HL-60/S4 (cell line): ENCODE measurements at regions not wholly inside any gene's neighbourhood (a gene's known extent, or its start where the extent isn't known, plus 50 kb on each side); places are given as distances from the start of the nearest gene placed in this dataset.

Source experiments
- in situ Hi-C: fragments of 300-500 bp; cut with MboI; formaldehyde crosslinking; loops from 2 replicates; pipeline ENCODE4 v1.14.3; 2022; ENCODE audit warnings: low sequenced_read_pairs

DNA sequence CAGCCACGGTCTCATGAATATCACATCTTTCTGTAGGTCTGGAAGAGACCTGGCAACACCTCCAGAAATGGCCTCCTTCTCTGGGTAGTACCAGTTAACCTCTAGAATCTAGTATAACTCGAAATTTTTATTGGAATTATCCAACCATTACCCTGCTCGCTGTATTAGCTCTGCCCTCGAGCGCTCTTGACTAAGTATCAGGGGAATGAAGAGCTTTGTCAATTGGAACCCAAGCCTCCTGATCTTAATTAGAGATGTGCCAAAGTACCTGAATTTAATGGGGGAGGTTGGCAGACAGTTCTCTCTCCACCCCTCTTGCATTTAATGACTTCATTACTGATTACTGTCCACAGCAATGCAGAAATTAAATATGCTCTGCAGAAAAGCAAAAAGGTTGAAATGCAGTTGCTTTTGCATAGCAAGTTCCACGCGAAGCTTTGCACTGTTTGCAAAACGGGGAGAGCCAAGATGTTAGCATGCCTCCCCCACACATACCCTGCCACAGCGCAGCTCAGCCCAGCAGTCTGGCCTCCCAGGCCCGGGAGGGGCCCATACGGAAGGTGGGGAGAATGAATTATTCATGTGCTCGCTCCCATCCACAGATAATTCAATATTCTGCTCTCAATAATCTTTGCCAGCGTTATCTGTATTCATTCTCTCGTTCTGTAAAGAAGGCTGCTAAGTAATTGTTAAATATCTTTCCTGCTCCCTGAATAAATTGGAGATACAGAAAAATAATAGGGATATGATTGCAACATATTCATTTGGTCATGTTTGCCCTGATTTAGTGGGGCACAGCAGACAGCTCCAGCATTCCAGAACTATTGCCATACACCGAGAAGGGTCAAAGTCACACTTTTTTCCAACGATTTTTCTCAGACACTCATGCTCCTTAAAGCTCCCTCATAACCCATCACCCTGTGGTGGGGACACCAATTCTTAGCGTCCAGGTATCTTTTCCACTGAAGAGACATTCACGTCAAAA is 305.8 kb downstream of the CDH26 start:
- in situ Hi-C loops, result no loop called here

DNA sequence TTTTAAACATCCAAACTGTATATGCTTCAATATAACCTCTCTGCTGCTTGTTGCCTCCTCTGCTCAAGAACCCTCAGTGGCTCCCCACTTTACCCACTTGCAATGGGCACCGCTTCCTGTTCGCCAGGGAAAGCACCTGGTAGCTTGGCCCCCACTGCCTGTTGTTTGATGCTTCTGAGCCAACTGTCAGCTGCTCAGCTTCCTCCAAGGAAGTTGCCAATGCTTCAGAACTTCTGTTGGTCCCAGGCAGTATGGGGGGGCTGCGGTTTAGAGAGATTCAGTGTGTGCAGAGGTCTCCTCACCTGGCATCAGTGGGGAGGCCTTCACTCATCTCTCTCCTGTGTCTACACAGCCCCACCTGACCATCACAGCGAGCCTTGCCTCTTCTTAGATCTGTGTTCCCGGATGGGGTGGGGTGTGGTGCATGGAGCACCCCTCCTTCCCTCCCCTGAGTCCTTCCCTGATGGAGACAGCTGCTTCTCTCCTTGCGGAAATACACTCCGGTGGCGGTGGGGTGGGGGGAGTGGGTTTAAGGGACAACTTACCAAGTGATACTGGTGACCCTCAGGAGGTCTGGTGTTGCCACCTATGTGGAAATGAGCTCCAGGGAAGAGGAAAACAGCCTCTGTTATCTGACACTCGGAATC is 308.1 kb downstream of the CDH26 start:
- in situ Hi-C loops, result no loop called here

DNA sequence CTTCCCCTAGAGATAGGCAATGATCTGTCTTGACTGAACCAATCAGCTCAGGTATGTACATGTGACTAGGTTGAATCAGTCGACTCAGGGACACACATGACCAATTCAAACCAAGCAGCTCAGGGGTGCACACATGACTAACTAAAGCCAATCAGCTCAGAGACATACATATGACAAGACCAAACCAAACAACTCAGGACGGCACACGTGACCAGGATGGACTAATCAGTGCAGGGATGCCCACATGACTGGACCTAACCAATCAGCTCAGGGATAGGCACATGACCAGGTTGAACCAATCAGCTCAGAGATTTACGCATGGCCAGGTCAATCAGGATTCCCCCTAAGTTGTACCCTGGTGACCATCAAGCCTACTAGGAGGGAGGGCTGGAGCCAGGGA is 310.3 kb downstream of the CDH26 start:
- in situ Hi-C loops, result no loop called here

DNA sequence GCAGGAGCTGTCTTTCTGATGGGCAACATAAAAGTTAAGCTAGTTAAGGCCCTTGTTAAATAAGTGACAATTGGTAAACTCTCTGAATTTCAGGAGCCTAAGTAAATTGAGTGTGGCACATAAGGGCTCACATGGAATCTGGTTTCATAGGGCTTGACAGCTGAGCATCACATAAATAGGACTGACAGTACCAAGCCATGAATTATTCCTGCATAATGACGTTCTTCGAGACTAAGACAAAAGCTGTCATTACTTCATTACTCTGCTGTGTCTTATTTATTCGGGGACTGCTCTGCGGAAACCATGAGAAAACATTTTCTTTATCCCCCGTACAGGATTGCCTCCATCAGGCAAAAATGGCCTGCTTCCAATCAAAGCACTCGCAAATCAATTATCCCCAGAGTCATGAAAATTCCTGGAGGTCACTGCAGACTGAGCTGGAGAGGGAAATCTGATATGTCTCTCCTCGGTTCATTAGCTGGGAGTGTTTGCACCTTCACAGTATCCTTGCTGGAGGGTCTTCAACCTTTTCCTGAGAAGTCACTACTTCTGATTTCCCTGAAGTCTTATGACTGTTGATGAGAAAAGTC is 311.4 kb downstream of the CDH26 start:
- in situ Hi-C loops, result no loop called here

DNA sequence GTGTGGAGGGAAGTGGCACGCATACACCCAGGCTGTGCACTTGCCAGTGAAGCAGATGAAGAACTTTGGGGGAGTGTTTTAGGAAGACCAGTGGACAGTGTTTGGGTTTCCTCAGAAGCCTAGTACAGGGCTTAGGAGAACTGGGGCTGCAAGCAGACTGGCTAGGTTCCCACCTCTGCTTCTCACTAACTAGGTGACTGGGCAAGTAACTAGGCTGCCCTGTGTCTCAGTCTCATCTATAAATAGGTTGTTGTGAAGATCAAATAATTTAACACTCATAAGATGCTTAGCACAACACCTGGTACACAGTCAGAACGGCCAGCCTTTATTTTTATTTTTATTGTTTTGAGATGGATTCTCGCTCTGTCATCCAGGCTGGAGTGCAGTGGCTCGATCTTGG is 312.1 kb downstream of the CDH26 start:
- in situ Hi-C loops, result no loop called here

DNA sequence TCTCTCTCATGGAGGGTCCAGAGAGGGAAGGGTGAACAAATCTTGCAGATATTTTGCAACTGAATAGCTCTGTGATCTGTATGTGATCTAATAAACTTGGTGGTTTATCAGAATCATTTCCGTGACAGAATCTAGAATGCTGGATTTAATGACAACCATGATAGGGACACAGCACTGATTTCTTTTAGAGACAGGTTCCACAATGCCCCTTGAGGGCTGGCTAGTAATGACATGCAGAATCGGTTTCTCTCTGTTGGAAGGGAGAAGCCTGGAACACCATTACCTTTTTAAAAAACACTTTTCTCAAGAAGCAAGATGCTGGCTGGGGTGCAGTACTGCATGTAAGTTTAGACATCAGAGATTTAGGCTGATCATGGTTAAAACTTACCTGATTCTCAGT is 313.4 kb downstream of the CDH26 start:
- in situ Hi-C loops, result no loop called here

DNA sequence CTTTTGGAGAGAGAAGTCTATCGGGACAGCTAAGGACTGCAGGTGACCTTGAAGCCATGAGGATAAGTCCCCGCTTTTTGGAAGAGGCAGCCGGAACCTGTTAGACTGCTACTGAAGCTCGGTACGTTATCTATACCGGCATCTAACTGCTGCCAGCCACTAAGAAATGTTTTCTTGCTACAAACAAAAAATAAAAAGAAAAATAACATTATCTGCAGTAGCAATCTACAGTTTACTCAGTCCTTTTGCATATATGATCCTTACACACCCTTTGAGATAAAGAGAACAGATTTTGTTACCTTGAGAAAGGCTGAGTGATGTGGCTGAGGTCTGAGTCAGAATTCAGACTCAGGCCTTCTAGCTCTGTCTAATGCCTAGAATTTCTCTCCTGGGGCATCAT is 314.6 kb downstream of the CDH26 start:
- in situ Hi-C loops, result no loop called here

DNA sequence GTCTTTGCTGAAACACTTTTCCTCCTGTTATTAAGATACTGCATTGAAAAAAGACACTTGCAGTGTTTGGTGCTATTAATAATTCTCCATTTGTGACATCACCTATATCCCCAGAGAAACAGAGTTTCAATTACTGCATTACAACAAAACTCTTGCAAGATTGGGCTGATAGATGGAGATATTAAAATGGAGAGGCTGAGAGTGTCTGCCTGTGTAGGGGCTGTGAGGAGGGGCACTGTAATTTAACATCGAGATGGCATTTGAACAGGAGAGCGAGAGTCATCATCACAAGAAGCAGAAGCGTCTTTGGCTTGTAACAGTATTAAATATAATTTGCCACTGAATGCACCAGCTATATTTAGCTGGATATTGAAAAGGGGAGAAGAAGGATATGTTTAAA is 316.5 kb downstream of the CDH26 start:
- in situ Hi-C loops, result no loop called here

DNA sequence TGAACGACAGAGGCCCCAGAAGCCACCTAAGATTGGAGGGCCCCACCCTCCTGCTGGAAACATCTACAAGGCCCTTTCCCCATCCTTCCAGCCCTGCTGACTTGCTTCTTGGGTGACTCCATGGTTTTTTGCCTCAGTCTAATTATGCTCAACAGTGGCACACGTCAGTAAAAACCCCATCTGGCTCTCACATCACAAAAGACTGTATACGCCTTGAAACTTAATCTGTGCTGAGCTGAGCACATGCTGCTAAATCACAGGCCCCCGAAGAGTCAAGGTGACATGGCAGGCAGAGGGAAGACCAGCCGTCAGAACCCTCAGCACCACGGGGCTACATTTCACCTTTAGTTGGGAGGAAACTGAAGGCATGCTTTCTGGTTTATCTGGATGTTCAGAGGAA is 323.1 kb downstream of the CDH26 start:
- in situ Hi-C loops, result no loop called here

DNA sequence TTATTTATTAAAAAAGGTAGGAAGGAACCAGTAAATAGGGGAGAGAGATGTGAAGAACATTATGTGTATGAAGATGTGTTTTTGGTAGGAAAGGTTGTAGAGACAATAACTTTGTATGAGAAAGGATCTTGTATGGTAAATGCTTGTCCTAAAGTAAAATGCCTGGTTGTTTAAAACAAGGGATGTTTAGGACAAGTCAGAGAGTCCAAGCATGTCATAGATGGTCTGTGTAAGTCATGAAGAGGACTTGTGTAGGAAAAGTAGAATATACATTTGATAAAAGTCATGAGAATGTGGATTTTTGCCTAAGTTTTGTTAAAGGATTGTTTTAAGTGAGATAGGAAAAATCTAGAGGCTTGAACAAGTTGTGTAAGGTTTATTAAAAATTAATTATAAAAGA is 325.1 kb downstream of the CDH26 start:
- in situ Hi-C loops, result no loop called here

DNA sequence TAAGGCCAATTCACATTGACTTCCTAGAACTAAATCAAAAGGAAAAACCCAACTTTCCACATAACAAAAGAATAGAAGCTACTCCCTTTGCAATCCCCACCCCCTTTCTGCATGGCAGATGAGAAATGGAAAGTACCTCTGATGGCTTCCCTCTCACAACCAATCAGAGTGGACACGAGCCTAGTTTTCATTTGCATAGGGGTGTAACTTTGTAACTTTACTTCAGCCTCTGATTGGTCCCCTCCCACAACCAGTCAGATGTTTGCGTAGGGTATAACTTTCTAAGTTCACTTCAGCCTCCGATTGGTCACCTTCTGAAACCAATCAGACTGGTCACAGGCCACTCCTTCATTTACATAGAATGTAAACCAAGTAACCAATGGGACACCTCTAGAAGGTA is 328.5 kb downstream of the CDH26 start:
- in situ Hi-C loops, result no loop called here

DNA sequence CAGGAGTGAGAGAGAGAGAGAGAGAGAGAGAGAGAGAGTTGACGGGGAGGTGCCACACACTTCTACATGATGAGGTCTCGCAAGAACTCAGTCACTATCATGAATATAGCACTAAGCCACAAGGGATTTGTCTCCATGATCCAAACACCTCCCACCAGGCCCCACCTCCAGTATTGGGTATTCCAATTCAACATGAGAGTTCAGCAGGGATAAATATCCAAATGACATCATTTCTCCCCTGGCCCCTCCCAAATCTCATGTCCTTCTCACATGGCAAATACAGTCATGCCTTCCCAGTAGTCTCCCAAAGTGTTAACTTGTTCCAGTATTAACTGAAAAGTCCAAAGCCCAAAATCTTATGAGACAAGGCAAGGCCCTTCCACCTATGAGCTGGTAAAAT is 330.7 kb downstream of the CDH26 start:
- in situ Hi-C loops, result no loop called here

DNA sequence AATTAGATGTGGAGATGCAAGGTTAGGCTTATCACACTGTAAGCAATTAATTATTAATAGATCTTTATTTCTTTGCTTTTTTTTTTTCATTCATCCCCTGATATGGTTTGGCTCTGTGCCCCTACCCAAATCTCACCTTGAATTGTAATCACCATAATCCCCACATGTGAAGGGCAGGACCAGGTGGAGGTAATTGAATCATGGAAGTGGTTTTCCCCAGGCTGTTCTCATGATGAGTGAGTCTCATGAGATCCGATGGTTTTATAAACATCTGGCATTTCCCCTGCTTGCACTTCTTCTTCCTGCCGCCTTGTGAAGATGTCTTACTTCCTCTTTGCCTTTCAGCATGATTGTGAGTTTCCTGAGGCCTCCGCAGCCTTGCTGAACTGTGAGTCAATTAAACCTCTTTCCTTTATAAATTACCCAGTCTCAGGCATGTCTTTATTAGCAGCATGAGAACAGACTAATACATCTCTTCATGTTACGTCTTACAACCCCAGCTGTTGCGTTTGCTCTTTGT is 333.8 kb downstream of the CDH26 start:
- in situ Hi-C loops, result no loop called here

DNA sequence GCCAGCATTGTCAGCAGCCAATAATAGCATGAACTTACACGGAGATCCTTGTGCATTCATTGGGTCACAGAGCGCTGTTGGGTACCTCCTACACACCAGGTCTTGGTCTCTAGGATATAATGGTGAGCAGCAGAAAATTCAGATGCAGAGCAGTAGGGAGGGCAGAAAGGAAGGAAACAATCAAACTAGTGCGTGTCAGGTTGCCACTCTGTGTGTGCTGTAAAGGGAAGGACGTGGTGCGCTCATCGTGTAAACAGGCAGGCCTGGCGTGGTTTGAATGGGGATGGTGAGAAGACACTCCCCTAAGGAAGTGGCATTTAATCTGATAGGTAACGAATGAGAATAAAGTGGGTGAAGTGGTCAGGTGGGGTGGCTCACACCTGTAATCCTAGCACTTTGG is 336.4 kb downstream of the CDH26 start:
- in situ Hi-C loops, result no loop called here

DNA sequence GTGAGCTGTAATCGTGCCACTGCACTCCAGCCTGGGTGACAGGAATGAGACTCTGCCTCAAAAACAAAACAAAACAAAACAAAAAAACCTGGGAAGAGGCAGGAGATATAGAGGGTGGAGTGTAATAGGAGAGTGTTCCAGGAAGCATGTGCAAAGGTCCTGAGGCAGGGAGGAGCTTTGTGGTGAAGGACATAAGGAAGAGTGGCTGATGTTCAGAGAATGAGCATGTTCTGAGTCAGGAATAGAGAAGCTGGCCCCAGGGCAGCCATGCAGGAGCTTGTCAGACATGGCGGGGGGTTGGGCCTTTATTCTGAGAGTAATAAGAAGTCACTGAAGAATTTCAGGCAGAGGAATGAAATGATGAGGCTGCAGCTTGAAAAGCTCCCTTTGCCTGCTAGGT is 337.0 kb downstream of the CDH26 start:
- in situ Hi-C loops, result no loop called here

DNA sequence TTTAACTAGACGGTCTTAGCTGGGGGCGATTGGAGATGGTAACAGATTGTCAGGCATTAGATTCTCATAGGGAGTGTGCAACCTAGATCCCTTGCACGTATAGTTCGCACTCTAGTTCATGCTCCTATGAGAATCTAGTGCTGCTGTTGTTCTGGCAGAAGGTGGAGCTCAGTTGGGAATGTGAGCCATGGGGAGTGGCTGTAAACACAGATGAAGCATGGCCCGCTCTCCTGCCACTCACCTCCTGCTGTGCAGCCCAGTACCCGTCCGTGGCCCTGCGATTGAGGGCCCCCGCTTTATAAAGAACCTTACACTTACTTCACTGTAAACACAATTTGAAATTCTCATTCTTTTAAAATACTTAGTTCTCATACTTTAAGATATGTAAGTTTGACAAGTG is 339.4 kb downstream of the CDH26 start:
- in situ Hi-C loops, result no loop called here

DNA sequence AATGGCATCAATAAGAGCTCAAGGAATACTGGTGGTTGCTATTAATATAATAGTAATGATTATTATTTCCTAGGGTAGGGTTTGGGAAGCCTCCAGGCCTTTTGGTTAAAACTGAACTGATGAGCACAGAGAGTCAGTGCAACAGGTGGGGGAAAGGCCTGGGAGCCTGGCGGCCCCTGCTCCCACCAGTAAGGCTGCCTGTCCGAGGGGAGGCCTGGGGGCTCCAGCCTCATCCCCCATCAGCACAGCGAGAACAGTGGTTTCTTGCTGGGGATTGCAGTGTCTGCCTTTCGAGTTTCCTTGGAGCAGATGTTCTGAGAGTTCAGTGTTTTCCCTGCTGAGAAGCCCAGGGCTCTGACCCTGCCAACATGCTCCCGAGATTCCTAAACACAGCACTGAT is 340.4 kb downstream of the CDH26 start:
- in situ Hi-C loops, result no loop called here

DNA sequence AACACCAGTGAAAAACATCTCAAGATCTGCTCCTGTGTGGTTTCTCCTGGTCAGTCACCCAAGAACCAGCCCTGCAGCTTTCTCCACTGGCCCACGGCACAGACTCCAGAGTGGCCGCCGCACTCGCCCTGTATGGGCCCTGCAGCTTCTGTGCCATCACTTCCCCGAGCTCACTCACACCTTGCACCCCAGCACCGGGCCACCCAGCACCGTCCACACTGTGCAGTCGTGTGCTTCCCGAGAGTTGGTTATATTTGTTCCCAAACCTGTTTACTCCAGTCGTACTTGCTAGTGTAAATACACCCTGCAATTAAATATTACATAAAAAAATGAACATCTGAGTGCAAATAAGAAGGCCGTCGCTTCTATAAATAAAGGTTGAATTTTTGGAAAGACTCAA is 341.7 kb downstream of the CDH26 start:
- in situ Hi-C loops, result no loop called here

DNA sequence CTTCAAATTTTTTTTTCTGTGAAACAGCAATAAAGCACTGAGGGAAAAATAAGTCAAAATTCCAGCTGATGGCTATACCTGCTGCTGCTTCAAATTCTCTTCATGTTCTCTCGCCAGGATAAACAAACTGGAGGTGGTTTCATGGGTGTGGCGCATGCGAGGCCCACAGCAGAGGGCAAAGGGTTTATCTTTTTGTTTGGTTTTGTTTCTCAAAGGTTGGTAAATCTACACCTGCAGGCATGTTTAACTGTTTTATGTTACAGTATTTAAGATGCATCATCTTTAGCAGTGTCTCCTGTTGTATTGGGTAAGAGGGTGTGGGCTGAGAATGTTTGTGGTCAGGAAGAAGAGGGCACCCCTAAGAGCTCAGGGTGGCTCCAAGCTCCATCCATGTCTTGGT is 342.2 kb downstream of the CDH26 start:
- in situ Hi-C loops, result no loop called here

DNA sequence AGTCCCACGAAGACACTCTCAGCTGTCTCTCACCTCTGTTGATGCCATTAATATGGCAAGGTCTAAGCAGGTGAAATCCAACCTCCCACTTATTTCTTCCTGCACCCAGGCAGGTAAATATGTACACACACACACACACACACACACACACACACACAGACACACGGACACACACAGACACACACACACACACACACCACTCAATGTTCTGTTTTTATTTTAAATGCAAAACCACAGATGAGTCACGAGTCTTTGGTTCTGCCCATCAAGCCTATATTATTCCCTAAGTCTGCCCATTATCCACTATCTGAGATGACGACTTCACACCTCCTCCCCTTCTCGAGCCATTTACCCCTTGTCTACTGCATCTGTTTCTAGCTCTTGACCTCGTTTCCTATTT is 344.7 kb downstream of the CDH26 start:
- in situ Hi-C loops, result no loop called here

DNA sequence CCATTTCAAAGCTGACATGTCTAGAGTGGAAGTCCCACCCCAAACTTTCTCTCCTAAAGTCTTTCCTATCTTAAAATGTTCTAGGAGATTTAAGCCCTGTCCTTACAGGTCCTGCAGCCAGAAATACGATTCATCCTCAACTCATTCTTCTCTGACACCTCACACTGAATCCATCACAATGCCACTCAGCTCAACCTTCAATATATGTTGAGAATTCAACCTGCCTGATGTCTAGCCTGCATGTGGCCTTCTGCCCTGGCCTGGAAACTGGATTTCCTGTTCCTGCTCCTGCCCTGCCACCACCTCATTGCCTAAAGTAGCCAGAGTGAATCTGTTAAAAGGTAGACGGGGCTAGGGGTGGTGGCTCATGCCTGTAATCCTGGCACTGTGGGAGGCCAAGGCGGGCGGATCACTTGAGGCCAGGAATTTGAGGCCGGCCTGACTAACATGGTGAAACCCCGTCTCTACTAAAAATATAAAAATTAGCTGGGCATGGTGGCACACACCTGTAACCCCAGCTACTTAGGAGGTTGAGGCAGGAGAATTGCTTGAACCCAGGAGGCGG is 345.9 kb downstream of the CDH26 start:
- in situ Hi-C loops, result no loop called here
